Kidney epithelial cell (primary cell): ENCODE measurements at regions not wholly inside any gene's neighbourhood (a gene's known extent, or its start where the extent isn't known, plus 50 kb on each side); places are given as distances from the start of the nearest gene placed in this dataset.

Experiments used
- DNase-seq: peaks from one replicate; pipeline ENCODE4 v3.0.0-alpha.2; 2010; ENCODE audit warnings: low read depth
- H3K27me3 ChIP-seq: 2 replicates; pipeline ENCODE4 v1.6.0; 2011; ENCODE audit warnings: low read length; ENCODE audit not compliant: control insufficient read depth, insufficient read depth
- H3K36me3 ChIP-seq: 2 replicates; pipeline ENCODE4 v1.5.1; 2011; ENCODE audit warnings: low read length; ENCODE audit not compliant: control insufficient read depth, insufficient read depth
- H3K4me3 ChIP-seq: 2 replicates; pipeline ENCODE4 v1.5.1; 2011; ENCODE audit warnings: low read depth, mild to moderate bottlenecking, control low read depth, low read length
- TF ChIP-seq, protein P1 (sequence below): IDR thresholded peaks from 2 replicates; pipeline ENCODE4 v1.5.1; 2011; ENCODE audit warnings: mild to moderate bottlenecking, moderate library complexity, low read length, control low read depth, inconsistent platforms; ENCODE audit not compliant: insufficient read depth, poor library complexity, severe bottlenecking

DNA sequence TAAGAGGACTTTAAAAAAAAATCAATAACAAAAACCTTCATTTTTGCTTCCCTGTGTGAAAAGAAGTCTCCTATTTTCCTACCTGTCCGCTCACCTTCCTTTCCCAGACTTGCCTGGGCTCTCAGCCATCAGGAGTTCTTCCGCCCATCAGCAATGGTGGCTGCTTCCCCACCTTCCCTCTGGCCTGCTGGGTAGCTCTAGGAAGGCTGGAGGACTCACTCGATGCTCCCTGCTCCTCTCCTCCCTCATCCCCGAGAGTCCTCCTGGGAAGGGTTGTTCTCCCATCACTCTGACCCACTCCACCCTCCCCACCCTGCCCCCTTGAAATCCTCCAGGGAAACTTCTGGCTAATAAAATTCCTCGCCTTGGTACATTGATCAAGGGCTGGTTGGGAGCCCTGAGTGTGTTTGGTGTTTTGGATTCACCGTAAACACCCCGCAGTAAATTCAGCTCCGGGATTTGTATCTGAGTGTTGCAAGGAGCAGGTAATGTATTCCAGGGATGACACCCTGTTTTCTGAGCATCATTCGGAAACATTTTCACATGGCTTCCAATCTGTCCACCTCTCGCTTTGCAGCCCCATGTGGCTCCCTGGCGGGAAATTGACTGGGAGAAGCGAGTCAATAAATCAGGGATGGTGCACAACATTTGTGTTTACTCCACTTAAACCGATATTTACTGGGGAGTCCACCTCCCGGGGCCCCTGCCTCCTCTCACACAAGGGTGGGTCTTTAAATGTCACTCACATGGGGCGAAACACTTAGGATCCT, 126.4 kb upstream of the SDK1 start:
- TF ChIP-seq, protein P1, sequence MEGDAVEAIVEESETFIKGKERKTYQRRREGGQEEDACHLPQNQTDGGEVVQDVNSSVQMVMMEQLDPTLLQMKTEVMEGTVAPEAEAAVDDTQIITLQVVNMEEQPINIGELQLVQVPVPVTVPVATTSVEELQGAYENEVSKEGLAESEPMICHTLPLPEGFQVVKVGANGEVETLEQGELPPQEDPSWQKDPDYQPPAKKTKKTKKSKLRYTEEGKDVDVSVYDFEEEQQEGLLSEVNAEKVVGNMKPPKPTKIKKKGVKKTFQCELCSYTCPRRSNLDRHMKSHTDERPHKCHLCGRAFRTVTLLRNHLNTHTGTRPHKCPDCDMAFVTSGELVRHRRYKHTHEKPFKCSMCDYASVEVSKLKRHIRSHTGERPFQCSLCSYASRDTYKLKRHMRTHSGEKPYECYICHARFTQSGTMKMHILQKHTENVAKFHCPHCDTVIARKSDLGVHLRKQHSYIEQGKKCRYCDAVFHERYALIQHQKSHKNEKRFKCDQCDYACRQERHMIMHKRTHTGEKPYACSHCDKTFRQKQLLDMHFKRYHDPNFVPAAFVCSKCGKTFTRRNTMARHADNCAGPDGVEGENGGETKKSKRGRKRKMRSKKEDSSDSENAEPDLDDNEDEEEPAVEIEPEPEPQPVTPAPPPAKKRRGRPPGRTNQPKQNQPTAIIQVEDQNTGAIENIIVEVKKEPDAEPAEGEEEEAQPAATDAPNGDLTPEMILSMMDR, result no peak
- H3K27me3 ChIP-seq, result no peaks in the 10 kb centered on the region
- DNase-seq, result no peak
- H3K4me3 ChIP-seq, result no peak overlapping the region
- H3K36me3 ChIP-seq, result no peaks in the 10 kb centered on the region

- no peaks in the 10 kb centered on the region for H3K27me3 ChIP-seq
- H3K36me3 ChIP-seq, result no peaks in the 10 kb centered on the region
- TF ChIP-seq, protein P1, result no peak
- H3K4me3 ChIP-seq, result no peak overlapping the region
- no peak for DNase-seq
These were observed 125.7 kb upstream of the SDK1 start for GRCh38 chr7:3175285-3175902.

GRCh38 chr7:3176112-3177000, 124.7 kb upstream of the SDK1 start:
- TF ChIP-seq, protein P1, result no peak
- H3K4me3 ChIP-seq, result no peak overlapping the region
- DNase-seq, result no peak

DNA sequence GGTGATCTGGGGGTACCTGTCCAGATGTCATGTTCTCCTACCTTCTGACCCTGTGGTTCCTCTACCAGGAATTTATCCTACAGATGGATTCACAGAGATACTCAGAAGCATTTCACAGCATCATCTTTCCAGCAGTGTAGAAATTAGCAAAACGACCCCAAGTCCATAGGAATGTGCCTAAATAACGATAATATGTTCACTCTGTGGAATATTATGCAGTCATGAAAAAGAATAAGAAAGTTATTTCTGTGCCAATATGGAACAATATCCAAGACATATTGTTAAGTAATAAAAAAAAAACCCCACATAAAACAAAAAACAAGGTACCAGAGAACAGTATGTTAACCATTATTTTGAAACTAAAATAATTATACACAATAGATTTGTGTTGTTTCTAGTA, 123.8 kb upstream of the SDK1 start:
- Histone ChIP-seq H3K27me3 (peaks cover 2% of the 10 kb centered on the region), H3K36me3 (no peaks in the 10 kb centered on the region), H3K4me3 (no peak overlapping the region)
- DNase-seq, result no peak
- TF ChIP-seq, protein P1, result no peak

More at GRCh38 chr7:3176112-3177000, 124.7 kb upstream of the SDK1 start:
- Histone ChIP-seq H3K27me3 (peaks cover under 1% of the 10 kb centered on the region), H3K36me3 (no peaks in the 10 kb centered on the region)

- TF ChIP-seq, protein P1, result no peak
- peaks cover 2% of the 10 kb centered on the region for H3K27me3 ChIP-seq
- no peak overlapping the region for H3K4me3 ChIP-seq
- no peak for DNase-seq
- no peaks in the 10 kb centered on the region for H3K36me3 ChIP-seq
These were observed 121.6 kb upstream of the SDK1 start for GRCh38 chr7:3179456-3179855.
